ENCODE measurements at regions not wholly inside any gene's neighbourhood (a gene's known extent, or its start where the extent isn't known, plus 50 kb on each side); places are given as distances from the start of the nearest gene placed in this dataset.

GRCh38 chr2:14826518-14826917 is 194.0 kb downstream of the LRATD1 start:
- TF ChIP-seq, protein P1, sequence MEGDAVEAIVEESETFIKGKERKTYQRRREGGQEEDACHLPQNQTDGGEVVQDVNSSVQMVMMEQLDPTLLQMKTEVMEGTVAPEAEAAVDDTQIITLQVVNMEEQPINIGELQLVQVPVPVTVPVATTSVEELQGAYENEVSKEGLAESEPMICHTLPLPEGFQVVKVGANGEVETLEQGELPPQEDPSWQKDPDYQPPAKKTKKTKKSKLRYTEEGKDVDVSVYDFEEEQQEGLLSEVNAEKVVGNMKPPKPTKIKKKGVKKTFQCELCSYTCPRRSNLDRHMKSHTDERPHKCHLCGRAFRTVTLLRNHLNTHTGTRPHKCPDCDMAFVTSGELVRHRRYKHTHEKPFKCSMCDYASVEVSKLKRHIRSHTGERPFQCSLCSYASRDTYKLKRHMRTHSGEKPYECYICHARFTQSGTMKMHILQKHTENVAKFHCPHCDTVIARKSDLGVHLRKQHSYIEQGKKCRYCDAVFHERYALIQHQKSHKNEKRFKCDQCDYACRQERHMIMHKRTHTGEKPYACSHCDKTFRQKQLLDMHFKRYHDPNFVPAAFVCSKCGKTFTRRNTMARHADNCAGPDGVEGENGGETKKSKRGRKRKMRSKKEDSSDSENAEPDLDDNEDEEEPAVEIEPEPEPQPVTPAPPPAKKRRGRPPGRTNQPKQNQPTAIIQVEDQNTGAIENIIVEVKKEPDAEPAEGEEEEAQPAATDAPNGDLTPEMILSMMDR (IDR thresholded peaks at IDR 0.05; ENCODE audit: control extremely low read depth, extremely low read depth, low read depth, missing control alignments), result no peak
- ChIA-PET CTCF (no interaction called here), POLR2A (no interaction called here)
- DNase-seq (ENCODE audit: extremely low spot score), result no peak

GRCh38 chr2:14827226-14828023 is 194.9 kb downstream of the LRATD1 start:
- DNase-seq (ENCODE audit: extremely low spot score), result no peak
- ChIA-PET POLR2A (no interaction called here), CTCF (no interaction called here)
- TF ChIP-seq, protein P1 (IDR thresholded peaks at IDR 0.05; ENCODE audit: control extremely low read depth, extremely low read depth, low read depth, missing control alignments), result no peak

GRCh38 chr2:14828223-14828622 is 195.7 kb downstream of the LRATD1 start:
- TF ChIP-seq, protein P1 (IDR thresholded peaks at IDR 0.05; ENCODE audit: control extremely low read depth, extremely low read depth, low read depth, missing control alignments), result no peak

GRCh38 chr2:14828968-14829367 is 196.5 kb downstream of the LRATD1 start:
- no peak for DNase-seq (ENCODE audit: extremely low spot score)
- CTCF ChIA-PET, result no interaction called here
- TF ChIP-seq, protein P1 (IDR thresholded peaks at IDR 0.05; ENCODE audit: control extremely low read depth, extremely low read depth, low read depth, missing control alignments), result no peak

More at GRCh38 chr2:14828223-14828622, 195.7 kb downstream of the LRATD1 start:
- ChIA-PET POLR2A (no interaction called here), CTCF (no interaction called here)
- DNase-seq (ENCODE audit: extremely low spot score), result no peak

DNA sequence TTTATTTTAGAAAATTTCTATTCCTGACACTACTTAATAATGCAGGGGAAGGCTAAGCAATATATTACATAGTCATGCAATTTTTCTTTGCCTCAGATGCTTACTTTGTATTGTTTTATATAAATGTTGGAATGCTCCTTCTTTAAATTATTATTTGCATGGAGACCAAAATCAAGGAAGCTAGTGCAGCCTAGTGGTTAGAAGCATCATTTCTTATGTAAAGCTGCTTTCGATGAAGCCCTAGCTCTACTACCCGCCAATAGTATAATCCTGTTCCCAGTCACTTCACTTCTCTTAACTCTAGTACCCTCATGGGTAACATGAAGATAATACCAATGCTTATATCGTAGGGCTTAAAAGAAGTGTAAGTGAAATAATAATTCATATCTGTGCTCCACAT is 198.9 kb downstream of the LRATD1 start:
- CTCF ChIA-PET, result interaction anchor here (1.3 kb wide), 1 partner anchor 9 kb away, joined by 3 read pairs; no protein-coding TSS in a partner anchor
- DNase-seq (ENCODE audit: extremely low spot score), result no peak
- POLR2A ChIA-PET, result no interaction called here
- TF ChIP-seq, protein P1 (IDR thresholded peaks at IDR 0.05; ENCODE audit: control extremely low read depth, extremely low read depth, low read depth, missing control alignments), result no peak

More at GRCh38 chr2:14828968-14829367, 196.5 kb downstream of the LRATD1 start:
- POLR2A ChIA-PET, result no interaction called here

DNA sequence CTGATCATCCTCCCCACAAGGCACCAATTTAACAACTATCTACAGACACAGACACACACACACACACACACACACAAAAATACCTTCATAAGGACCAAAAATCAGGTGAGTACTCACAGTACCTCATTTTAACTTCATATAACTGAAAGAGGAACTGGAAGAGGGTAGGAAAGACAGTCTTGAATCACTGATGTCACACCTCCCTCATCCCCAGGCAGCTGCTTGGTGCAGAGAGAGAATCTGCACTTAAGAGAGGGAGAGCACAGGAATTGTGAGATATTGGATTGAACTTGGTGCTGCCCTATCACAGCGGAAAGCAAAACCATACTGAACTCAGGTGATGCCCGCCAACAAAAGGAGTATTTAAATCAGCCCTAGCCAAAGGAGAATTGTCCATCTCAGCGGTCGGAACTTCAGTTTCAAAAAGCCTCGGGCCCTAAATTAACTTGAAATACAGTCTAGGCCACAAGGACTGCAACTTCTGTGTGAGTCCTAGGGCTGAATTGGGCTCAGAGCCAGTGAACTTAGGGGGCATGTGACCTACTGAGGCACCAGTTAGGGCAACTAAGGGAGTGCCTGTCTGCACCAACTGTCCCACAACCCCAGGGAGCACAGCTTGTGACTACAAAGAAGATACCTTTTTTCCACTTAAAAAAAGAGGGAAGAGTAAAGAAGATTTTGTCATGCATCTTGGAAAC is 211.1 kb downstream of the LRATD1 start:
- no peak for DNase-seq (ENCODE audit: extremely low spot score)
- ChIA-PET CTCF (no interaction called here), POLR2A (no interaction called here)

More for the DNA sequence above, 211.1 kb downstream of the LRATD1 start:
- TF ChIP-seq, protein P1 (IDR thresholded peaks at IDR 0.05; ENCODE audit: control extremely low read depth, extremely low read depth, low read depth, missing control alignments), result no peak
